Nephron progenitor cell (in vitro differentiated cells): ENCODE measurements at regions not wholly inside any gene's neighbourhood (a gene's known extent, or its start where the extent isn't known, plus 50 kb on each side); places are given as distances from the start of the nearest gene placed in this dataset.

ENCODE experiments used
- DNase-seq: peaks from one replicate; pipeline ENCODE4 v3.0.0; 2021
- H3K27ac Mint-ChIP-seq: 2 replicates; pipeline ENCODE4 v1.8.0; 2021; ENCODE audit warnings: mild to moderate bottlenecking, moderate library complexity, mixed read lengths
- H3K27me3 Mint-ChIP-seq: 2 replicates; pipeline ENCODE4 v1.8.0; 2021; ENCODE audit warnings: mild to moderate bottlenecking, low read depth, mixed read lengths; ENCODE audit not compliant: poor library complexity
- H3K36me3 Mint-ChIP-seq: 2 replicates; pipeline ENCODE4 v1.8.0; 2021; ENCODE audit warnings: low read depth, mixed read lengths
- H3K4me1 Mint-ChIP-seq: 2 replicates; pipeline ENCODE4 v1.8.0; 2021; ENCODE audit warnings: mixed read lengths
- H3K4me3 Mint-ChIP-seq: 2 replicates; pipeline ENCODE4 v1.8.0; 2021; ENCODE audit warnings: mild to moderate bottlenecking, moderate library complexity, mixed read lengths
- H3K9me3 Mint-ChIP-seq: 2 replicates; pipeline ENCODE4 v1.8.0; 2021; ENCODE audit warnings: mild to moderate bottlenecking, moderate library complexity, mixed read lengths
- TF ChIP-seq, protein P1 (sequence below): fragments of 200-600 bp; sonication (generic); IDR thresholded peaks from 2 replicates; pipeline ENCODE4 v1.5.0; 2021; ENCODE audit warnings: antibody characterized with exemption

DNA sequence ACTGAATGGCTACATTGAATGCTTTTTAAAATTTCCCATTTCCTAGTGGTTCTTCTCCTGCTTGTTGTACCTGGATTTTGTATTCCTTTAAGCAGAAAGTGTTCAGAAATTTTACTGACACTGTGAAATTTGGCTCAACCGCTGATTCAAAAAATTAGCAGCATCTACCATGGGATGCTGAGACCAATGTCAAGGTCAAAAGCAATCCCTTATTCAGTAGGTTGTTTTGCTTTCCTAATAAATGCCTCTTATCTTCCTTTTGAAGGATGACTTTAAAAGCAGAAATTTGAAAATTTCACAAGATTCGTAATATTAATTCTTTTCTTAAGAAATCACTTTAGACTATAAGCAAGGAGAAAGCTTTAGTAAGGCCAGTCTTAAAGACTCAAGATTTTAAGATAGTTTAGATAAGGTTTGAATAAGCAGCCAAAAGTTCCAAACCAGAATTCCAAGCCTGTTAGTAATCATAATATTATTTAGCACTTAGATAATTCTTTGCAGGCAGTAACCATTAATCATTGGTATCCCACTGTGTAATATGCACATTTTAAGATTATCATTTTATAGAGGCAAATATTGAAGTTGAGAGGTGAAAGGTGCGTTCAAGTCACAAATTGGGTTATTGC is 508.8 kb downstream of the ANKRD50 start:
- no peak for DNase-seq
- TF ChIP-seq, protein P1, sequence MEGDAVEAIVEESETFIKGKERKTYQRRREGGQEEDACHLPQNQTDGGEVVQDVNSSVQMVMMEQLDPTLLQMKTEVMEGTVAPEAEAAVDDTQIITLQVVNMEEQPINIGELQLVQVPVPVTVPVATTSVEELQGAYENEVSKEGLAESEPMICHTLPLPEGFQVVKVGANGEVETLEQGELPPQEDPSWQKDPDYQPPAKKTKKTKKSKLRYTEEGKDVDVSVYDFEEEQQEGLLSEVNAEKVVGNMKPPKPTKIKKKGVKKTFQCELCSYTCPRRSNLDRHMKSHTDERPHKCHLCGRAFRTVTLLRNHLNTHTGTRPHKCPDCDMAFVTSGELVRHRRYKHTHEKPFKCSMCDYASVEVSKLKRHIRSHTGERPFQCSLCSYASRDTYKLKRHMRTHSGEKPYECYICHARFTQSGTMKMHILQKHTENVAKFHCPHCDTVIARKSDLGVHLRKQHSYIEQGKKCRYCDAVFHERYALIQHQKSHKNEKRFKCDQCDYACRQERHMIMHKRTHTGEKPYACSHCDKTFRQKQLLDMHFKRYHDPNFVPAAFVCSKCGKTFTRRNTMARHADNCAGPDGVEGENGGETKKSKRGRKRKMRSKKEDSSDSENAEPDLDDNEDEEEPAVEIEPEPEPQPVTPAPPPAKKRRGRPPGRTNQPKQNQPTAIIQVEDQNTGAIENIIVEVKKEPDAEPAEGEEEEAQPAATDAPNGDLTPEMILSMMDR = no peak
- Mint-ChIP-seq H3K36me3 (no peaks in the 10 kb centered on the region), H3K27ac (no peak overlapping the region), H3K27me3 (peaks cover 3% of the 10 kb centered on the region), H3K4me3 (no peak overlapping the region), H3K9me3 (peaks cover 5% of the 10 kb centered on the region), H3K4me1 (no peaks in the 10 kb centered on the region)

DNA sequence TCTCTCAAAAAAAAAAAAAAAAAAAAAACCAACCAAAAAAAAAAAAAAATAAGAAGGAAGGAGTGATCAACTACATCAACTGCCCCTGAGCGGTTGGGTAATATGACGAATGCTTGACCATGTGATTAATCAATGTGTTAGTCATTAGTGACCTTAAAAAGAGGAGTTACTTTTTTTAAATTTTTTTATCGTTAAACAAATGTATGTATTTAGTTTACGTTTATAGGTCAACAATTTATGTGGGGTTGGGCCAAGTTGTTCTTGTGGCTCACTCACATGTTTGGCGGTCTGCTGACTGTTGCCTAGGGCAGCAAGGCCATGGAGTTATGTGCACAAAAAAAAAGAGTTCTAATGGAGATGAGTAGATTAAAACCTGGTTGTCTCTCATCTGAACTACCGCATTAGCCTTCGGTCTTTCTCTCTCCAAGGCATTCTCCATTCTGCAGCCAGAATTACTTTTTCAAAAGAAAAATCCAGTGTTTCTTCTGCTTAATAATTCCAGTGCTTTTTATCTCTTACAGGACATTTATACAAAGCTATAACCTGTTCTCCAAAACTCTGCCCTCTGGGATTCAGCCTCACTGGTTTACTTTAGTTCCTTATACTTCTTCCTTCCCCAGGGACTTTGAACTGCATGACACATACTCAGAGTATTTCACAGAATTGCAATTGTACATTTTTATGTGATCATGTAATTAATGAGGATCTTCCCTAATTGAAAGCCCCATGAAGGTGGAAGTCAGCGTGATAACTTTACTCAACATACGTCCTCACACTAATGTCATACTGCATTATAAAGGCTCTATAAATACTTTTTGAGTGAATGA is 505.5 kb downstream of the ANKRD50 start:
- no peak for DNase-seq
- TF ChIP-seq, protein P1 = no peak
- H3K4me1 Mint-ChIP-seq = peaks cover 6% of the 10 kb centered on the region
- H3K4me3 Mint-ChIP-seq = no peak overlapping the region
- no peaks in the 10 kb centered on the region for H3K36me3 Mint-ChIP-seq
- H3K27me3 Mint-ChIP-seq = no peaks in the 10 kb centered on the region
- no peak overlapping the region for H3K27ac Mint-ChIP-seq
- peaks cover 5% of the 10 kb centered on the region for H3K9me3 Mint-ChIP-seq

DNA sequence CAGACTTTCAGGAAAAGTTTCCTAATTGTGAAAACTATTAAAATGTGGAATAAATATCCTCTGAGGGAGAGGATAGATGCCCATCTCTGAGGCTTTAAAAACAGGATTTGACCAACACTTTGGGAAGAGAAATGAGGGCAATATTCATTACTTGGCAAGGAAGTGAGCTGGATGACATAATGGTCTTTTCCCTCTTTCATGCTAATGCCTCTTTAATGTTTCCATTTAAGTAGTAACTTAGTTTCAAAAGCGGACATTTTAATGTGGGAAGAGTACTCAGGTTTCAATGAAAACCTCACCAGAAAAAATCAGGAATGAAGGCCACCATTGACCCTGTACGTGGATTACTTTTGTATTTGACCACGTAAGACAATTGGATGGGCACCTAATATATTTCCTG is 503.3 kb downstream of the ANKRD50 start:
- TF ChIP-seq, protein P1 = no peak
- no peak overlapping the region for H3K27ac Mint-ChIP-seq
- DNase-seq = no peak
- H3K36me3 Mint-ChIP-seq = no peaks in the 10 kb centered on the region
- H3K4me3 Mint-ChIP-seq = no peak overlapping the region
- H3K9me3 Mint-ChIP-seq = peaks cover 5% of the 10 kb centered on the region
- peaks cover 6% of the 10 kb centered on the region for H3K4me1 Mint-ChIP-seq
- no peaks in the 10 kb centered on the region for H3K27me3 Mint-ChIP-seq

DNA sequence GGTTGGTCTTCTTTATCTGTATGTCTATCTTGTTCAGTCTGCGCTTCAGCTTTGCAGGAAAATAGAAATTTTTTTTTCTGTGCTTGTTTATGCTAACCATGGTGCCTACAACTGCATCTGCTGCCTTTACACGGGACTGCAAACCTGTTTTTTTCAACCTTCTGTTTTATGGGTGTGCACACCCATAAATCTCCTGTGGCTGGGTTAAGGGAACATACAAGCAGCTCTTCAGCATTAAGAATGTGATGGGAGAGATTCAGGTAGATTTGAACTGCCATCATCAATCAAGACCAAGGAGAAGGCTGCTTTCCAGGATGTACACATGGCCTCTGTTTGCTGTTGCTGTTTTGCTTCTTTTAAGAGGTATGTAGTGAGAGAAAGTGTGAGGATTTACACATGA is 502.9 kb downstream of the ANKRD50 start:
- Mint-ChIP-seq H3K27ac (no peak overlapping the region), H3K4me1 (peaks cover 6% of the 10 kb centered on the region), H3K4me3 (no peak overlapping the region), H3K9me3 (peaks cover 5% of the 10 kb centered on the region), H3K36me3 (no peaks in the 10 kb centered on the region), H3K27me3 (no peaks in the 10 kb centered on the region)
- DNase-seq = no peak
- TF ChIP-seq, protein P1 = no peak

DNA sequence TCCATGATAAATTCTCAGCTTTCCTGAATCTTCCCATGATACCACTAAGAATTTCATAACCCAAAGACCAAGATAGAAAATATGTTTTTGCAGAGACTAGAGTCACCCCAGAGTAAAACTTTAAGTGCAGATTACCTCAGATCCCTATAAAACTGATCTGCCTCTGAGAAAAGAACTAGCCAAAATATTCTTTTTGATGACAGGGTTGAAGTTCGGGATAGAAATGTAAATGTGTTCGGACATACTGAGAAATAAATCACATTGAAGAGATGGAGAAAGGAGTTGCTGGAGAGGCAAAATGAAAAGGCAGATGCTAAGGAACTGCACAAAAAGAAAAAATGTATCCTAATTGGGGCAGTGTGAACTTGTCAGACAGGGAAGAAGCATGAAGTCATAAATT is 501.8 kb downstream of the ANKRD50 start:
- H3K4me3 Mint-ChIP-seq = no peak overlapping the region
- TF ChIP-seq, protein P1 = no peak
- H3K4me1 Mint-ChIP-seq = peaks cover 6% of the 10 kb centered on the region
- no peaks in the 10 kb centered on the region for H3K27me3 Mint-ChIP-seq
- no peak for DNase-seq
- H3K9me3 Mint-ChIP-seq = peaks cover 5% of the 10 kb centered on the region
- no peaks in the 10 kb centered on the region for H3K36me3 Mint-ChIP-seq
- no peak overlapping the region for H3K27ac Mint-ChIP-seq
